NCI-H510A treated with DMSO at 0.1 percent for 48 hours (cell line): ENCODE measurements at regions not wholly inside any gene's neighbourhood (a gene's known extent, or its start where the extent isn't known, plus 50 kb on each side); places are given as distances from the start of the nearest gene placed in this dataset.
"Not testable (repeated sequence)": the region's sequence is repeated elsewhere in the genome, so short reads cannot be mapped to it uniquely, and the experiment has no call there.

Source experiments
- DNase-seq: peaks from one replicate; lab custom pipeline; 2025; lab: John Stamatoyannopoulos, UW

- no peak for DNase-seq
These were observed 344.9 kb downstream of the DCDC2C start for GRCh38 chr2:4047961-4048891.

- no peak for DNase-seq
These were observed 346.1 kb downstream of the DCDC2C start for GRCh38 chr2:4049463-4049862.

GRCh38 chr2:4053769-4054493, 350.6 kb downstream of the DCDC2C start:
- DNase-seq = no peak

DNA sequence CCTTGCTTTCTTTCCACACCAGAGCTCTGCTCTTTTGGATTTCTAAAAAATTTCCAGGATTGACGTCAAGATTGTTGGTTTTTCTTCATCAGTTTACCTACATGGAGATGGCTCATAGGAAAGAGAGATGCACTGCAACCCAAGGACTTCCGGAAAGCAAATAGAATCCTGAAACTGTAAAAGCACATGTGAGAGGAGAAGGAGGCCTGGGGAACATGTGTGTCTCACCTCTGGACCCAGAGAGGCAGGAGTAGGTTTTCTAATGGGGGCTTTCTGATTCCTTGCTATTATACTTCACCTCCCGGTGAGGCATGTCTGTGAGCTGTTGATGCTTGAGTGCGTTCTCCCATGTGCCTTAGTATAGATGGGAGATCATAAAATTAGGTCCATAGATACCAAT, 362.8 kb downstream of the DCDC2C start:
- no peak for DNase-seq

- DNase-seq = no peak
These were observed 369.7 kb downstream of the DCDC2C start for GRCh38 chr2:4073026-4073569.

- DNase-seq = peak; percentile 22
These were observed 373.6 kb downstream of the DCDC2C start for GRCh38 chr2:4077017-4077416.

DNA sequence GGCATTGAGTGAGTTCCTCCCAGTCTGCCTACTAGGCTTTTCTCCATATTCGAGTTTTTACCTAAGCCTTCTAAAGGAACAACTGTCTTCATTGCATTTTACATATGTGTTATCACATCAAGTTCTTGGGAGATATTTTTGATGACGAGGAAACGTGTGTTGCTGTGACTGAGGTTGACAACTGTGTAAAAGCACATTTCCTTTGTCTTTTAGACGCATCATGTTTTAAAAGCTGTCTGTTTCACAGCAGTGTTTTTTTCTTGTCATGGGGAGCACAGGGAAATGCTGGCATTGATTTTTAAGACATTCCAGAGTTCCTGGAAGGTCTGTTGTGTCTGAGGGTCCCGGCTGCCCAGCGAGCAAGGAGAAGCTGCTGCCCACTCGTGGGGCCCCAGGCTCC, 381.8 kb downstream of the DCDC2C start:
- DNase-seq = no peak

DNA sequence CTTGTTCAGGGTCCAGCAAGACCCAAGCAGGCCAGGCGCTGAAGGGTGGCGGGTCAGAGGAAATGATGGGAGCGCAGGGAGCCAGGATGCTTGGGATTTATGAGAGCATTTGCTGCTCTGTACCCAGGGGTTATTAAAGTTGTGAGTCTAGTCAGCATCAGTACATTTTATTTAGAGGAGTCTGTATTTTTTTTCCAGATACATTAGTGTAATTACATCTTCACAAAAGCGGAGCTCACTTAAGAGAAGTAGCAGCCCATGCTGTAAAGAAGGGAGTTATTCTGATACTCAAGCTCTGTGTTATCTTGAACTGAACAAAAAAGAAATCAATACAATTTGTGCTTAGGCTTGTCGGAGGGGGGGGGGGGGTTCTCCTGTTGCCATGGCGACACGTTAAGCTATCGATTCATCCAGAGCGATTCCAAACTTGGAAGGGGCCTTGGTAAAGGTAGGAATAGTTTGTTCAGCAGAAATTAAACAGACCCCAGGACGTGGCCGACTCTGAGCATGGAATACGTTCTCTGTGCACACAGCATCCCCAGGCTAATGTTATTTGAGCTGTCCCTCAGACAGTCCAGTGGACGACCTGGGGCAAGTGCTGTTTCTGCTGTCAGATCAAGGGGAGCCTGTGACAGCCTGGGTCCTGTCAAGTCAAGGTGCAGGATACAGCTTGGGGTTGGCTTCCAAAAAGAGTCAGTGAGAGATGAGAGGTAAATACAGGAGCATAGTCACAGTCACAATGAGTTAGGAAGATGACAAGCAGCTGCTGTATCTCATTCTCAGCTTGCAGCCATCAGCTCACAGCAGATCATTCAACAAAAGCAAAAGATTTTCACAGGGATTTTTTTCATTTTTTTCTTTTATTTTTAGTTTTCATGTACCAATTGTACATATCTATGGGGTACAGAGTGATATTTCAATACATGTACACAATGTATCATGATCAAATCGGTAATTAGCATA, 387.6 kb downstream of the DCDC2C start:
- no peak for DNase-seq

GRCh38 chr2:4091869-4092268, 388.5 kb downstream of the DCDC2C start:
- DNase-seq = no peak

GRCh38 chr2:4094743-4095142, 391.4 kb downstream of the DCDC2C start:
- DNase-seq = no peak

- no peak for DNase-seq
These were observed 393.8 kb downstream of the DCDC2C start for GRCh38 chr2:4096978-4097766.

GRCh38 chr2:4098137-4098536, 394.8 kb downstream of the DCDC2C start:
- no peak for DNase-seq

GRCh38 chr2:4101936-4102335, 398.6 kb downstream of the DCDC2C start:
- no peak for DNase-seq

DNA sequence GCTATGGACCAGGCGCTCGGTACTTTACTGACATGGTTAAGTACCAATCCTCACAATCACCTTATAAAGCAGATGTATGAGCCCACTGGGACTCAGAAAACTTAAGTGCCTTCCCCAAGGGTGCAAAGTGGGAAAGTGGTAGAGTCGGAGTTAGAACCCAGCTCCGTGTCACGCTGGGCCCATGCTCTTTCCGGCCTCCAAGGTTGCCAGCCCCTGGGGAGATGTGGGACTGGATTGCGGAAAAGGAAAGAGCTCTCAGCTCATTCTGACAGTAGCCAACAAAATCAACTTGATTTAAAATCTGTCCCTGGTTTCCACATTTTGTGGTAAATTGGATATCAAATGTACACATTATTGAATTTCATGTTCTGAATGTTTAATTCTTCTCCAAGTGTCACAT, 403.8 kb downstream of the DCDC2C start:
- DNase-seq = no peak

- DNase-seq = no peak
These were observed 406.9 kb downstream of the DCDC2C start for GRCh38 chr2:4110273-4110672.

GRCh38 chr2:4115435-4115834, 412.1 kb downstream of the DCDC2C start:
- DNase-seq = not testable (repeated sequence)

DNA sequence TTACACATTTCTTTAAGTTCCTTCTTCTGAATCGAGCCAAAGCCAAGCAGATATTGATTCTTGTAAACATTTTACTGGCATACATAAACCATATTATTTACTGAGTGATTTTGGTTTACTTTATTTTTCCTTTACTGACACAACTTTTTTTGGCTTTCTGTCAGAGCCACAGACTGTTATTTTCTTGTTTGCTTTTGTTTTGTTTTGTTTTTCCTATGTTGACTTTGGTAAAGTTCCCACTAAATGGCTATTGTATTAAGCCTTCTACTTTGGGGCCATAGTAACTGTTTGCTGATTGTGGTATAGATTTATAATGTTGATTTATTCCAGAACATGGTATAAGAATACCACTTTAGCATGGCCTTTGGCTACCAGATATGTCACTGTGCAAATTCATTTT, 419.4 kb downstream of the DCDC2C start:
- DNase-seq = no peak

DNA sequence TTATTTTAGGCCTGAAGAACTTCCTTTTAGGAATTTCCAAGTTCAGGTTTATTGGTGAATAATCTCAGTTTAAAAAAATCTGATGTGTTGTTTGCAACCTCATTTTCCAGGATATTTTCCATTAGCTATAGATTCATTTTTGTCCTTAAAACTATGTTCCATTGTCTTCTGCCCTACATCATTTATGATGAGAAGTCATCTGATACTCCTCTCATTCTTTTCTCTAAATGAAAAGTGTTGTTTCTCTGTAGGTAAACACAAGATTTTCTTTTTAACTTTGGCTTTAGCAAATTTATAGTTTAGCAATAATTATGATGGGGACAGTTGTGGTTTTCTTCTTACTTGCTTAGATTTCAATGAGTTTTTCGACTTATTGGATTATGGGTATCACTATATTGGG, 427.3 kb downstream of the DCDC2C start:
- no peak for DNase-seq

GRCh38 chr2:4134551-4135550, 431.5 kb downstream of the DCDC2C start:
- no peak for DNase-seq

GRCh38 chr2:4135765-4136164, 432.4 kb downstream of the DCDC2C start:
- no peak for DNase-seq
